ENCODE measurements at regions not wholly inside any gene's neighbourhood (a gene's known extent, or its start where the extent isn't known, plus 50 kb on each side); places are given as distances from the start of the nearest gene placed in this dataset.

- Mint-ChIP-seq H3K9me3 (ENCODE audit: low read depth) (no peaks in the 10 kb centered on the region), H3K36me3 (no peaks in the 10 kb centered on the region), H3K4me3 (no peak overlapping the region), H3K27me3 (no peaks in the 10 kb centered on the region), H3K4me1 (no peaks in the 10 kb centered on the region), H3K27ac (no peak overlapping the region)
- DNase-seq (no peak), ATAC-seq (no peak)
- CTCF ChIA-PET, result no interaction called here
These were observed 212.8 kb upstream of the SOX11 start for GRCh38 chr2:5479265-5479928.

DNA sequence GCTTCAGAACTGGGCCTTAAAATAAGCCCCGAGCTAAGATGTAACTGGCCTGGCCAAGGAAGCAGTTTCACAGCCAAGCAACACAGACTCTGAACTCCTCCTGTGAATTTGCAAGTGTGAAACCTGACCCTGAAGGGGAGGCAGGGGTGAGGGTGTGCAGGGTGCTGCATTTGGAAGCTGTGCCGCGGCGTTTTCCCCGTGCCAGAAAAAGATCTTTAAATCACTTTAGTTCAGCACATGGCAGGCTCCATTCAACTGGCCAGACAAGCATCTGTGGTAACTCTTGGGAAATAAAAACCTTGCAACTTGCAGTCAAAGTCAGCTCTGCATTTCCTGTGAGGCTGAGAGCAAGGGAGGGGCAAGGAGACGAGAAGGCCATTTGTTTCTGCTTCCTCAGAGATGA, 209.3 kb upstream of the SOX11 start:
- ATAC-seq, result no peak
- no peak overlapping the region for H3K4me3 Mint-ChIP-seq
- H3K27me3 Mint-ChIP-seq, result no peaks in the 10 kb centered on the region

GRCh38 chr2:5484868-5485267, 207.3 kb upstream of the SOX11 start:
- no peaks in the 10 kb centered on the region for H3K4me1 Mint-ChIP-seq
- no peak overlapping the region for H3K4me3 Mint-ChIP-seq
- no peak overlapping the region for H3K27ac Mint-ChIP-seq
- no peaks in the 10 kb centered on the region for H3K27me3 Mint-ChIP-seq
- H3K9me3 Mint-ChIP-seq (ENCODE audit: low read depth), result no peaks in the 10 kb centered on the region
- no peaks in the 10 kb centered on the region for H3K36me3 Mint-ChIP-seq
- DNase-seq, result no peak
- no peak for ATAC-seq
- CTCF ChIA-PET, result no interaction called here

More for the DNA sequence above, 209.3 kb upstream of the SOX11 start:
- Mint-ChIP-seq H3K9me3 (ENCODE audit: low read depth) (no peaks in the 10 kb centered on the region), H3K27ac (no peak overlapping the region), H3K4me1 (no peaks in the 10 kb centered on the region), H3K36me3 (no peaks in the 10 kb centered on the region)
- CTCF ChIA-PET, result no interaction called here
- no peak for DNase-seq

- no peak overlapping the region for H3K4me3 Mint-ChIP-seq
- no peak for ATAC-seq
- H3K27me3 Mint-ChIP-seq, result no peaks in the 10 kb centered on the region
- H3K36me3 Mint-ChIP-seq, result no peaks in the 10 kb centered on the region
- CTCF ChIA-PET, result no interaction called here
- peaks cover 2% of the 10 kb centered on the region for H3K9me3 Mint-ChIP-seq (ENCODE audit: low read depth)
- H3K27ac Mint-ChIP-seq, result no peak overlapping the region
- H3K4me1 Mint-ChIP-seq, result no peaks in the 10 kb centered on the region
- DNase-seq, result no peak
These were observed 200.7 kb upstream of the SOX11 start for GRCh38 chr2:5491523-5491922.

GRCh38 chr2:5493256-5493655, 198.9 kb upstream of the SOX11 start:
- CTCF ChIA-PET, result no interaction called here
- Mint-ChIP-seq H3K4me3 (no peak overlapping the region), H3K27ac (no peak overlapping the region), H3K4me1 (no peaks in the 10 kb centered on the region), H3K9me3 (ENCODE audit: low read depth) (peaks cover 2% of the 10 kb centered on the region), H3K27me3 (no peaks in the 10 kb centered on the region), H3K36me3 (no peaks in the 10 kb centered on the region)
- DNase-seq (no peak), ATAC-seq (no peak)

DNA sequence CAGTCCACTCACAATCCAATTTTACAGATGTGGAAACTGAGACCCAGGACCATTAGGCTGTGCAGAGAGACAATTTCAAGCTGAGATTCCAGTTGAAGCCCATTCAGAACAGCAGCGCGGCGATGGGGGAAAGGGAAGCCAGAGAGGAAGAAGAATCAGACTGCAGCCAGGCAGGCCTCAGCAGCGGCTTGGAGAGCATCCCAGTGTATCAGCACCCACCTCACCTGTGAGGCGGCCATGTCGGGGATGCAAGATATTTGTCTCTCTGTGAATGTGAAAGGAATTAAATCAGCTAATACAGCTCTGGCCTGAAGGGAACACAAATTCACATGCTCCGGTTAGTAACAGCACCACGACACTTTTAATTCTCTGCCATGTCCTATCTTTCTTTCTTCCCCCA, 198.0 kb upstream of the SOX11 start:
- Mint-ChIP-seq H3K36me3 (no peaks in the 10 kb centered on the region), H3K27me3 (no peaks in the 10 kb centered on the region), H3K4me1 (no peaks in the 10 kb centered on the region), H3K4me3 (no peak overlapping the region), H3K9me3 (ENCODE audit: low read depth) (peaks cover 2% of the 10 kb centered on the region), H3K27ac (no peak overlapping the region)
- DNase-seq, result no peak
- CTCF ChIA-PET, result no interaction called here
- ATAC-seq, result no peak

DNA sequence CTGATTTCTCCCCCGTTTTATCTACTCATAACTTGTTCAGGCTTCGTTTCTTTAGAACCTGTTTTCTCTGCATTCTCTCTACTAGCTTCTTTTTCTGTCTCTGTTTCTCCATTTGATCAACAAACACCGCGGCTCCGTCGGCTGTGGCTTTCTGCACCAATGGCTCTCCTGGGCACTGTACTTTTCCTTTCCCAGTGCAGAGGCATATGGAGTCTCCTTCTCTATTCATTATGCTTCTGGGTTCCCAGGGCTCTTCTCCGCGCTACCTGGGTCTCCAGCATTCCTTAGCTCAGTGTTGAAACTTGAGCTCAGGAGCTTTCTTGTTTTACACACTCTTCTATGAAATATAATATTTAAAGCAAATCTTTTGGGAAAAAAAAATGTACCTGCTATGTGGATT, 196.6 kb upstream of the SOX11 start:
- ATAC-seq, result no peak
- no peak for DNase-seq
- Mint-ChIP-seq H3K36me3 (no peaks in the 10 kb centered on the region), H3K4me3 (no peak overlapping the region), H3K27me3 (no peaks in the 10 kb centered on the region), H3K27ac (no peak overlapping the region), H3K4me1 (no peaks in the 10 kb centered on the region), H3K9me3 (ENCODE audit: low read depth) (peaks cover 2% of the 10 kb centered on the region)
- CTCF ChIA-PET, result no interaction called here

DNA sequence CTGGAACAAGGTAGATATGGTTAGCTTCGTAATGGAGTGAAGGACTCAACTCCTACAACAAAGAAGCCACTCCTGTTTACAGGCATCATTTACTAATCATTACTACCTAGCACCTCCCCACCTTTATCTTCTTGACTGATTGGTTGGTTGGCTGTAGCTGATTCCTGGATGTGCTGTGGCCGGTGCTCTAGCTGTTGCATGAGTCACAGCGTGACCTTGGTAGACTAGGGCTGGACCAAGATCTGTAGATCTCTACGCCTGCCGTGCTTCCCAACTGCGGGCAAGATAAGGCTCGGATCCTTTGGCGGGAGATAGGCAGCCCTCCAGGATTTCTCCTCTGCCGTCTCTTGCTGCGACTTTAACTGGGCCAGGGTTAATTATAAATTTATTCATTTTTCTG, 194.3 kb upstream of the SOX11 start:
- H3K4me3 Mint-ChIP-seq, result no peak overlapping the region
- no peaks in the 10 kb centered on the region for H3K4me1 Mint-ChIP-seq
- H3K9me3 Mint-ChIP-seq (ENCODE audit: low read depth), result peaks cover 2% of the 10 kb centered on the region
- ATAC-seq (no peak), DNase-seq (no peak)
- no peaks in the 10 kb centered on the region for H3K27me3 Mint-ChIP-seq
- no peak overlapping the region for H3K27ac Mint-ChIP-seq
- H3K36me3 Mint-ChIP-seq, result no peaks in the 10 kb centered on the region
- CTCF ChIA-PET, result no interaction called here

DNA sequence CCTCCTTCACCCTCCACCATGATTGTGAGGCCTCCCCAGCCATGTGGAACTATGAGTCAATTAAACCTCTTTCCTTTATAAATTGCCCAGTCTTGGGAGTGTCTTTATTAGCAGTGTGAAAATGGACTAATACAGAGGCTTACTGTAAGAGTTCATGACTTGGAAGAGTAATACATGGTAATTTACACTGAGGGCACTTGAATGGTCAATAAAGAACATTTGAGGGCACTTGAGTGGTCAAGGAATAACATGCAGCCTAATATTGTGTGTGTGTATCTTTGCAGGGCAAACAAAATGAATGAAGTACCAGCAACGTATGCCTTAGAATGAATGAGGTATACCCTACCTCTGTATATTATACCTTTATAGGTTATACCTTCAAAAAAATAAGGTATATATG, 190.4 kb upstream of the SOX11 start:
- Mint-ChIP-seq H3K4me1 (no peaks in the 10 kb centered on the region), H3K4me3 (no peak overlapping the region), H3K9me3 (ENCODE audit: low read depth) (no peaks in the 10 kb centered on the region), H3K36me3 (no peaks in the 10 kb centered on the region), H3K27me3 (no peaks in the 10 kb centered on the region), H3K27ac (no peak overlapping the region)
- no peak for DNase-seq
- ATAC-seq, result no peak
- CTCF ChIA-PET, result no interaction called here

DNA sequence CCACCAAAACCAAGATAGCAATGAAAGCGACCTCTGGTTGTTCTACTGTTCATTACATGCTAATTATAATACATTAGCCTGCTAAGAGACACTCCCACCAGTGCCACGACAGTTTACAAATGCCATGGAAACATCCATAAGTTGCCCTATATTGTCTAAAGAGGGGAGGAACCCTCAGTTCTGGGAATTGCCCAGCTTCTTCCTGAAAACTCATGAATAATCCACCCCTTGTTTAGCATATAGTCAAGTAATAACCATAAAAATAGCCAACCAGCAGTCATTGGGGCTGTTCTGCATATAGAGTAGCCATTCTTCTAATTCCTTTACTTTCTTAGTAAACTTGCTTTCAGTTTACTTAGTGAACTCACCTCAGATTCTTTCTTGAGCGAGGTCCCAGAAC, 189.8 kb upstream of the SOX11 start:
- no peak for ATAC-seq
- Mint-ChIP-seq H3K4me1 (no peaks in the 10 kb centered on the region), H3K4me3 (no peak overlapping the region), H3K27me3 (no peaks in the 10 kb centered on the region), H3K27ac (no peak overlapping the region), H3K9me3 (ENCODE audit: low read depth) (no peaks in the 10 kb centered on the region), H3K36me3 (no peaks in the 10 kb centered on the region)
- no peak for DNase-seq
- CTCF ChIA-PET, result no interaction called here

GRCh38 chr2:5504756-5505155, 187.4 kb upstream of the SOX11 start:
- Mint-ChIP-seq H3K4me1 (no peaks in the 10 kb centered on the region), H3K27ac (no peak overlapping the region)
- CTCF ChIA-PET, result no interaction called here

DNA sequence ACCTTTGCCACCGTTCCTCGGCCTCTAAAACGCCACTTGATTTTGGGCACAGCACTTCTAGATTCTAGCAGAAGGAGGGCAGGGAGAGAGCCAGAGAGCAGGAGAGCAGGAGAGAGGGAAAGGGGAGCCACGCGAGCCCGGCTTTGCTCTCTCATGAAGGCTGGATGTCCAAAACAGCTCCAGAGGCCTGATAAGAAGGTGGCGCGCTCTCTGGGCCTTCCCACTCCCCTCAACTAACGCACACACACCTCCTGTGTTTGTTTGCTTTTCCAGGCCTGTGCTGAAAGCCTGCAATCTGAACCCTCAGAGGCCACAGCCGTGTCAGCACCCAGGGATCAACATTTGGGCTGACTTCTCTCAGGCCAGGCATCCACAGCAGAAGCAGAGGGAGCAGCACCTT, 184.8 kb upstream of the SOX11 start:
- no peak for DNase-seq
- no peaks in the 10 kb centered on the region for H3K27me3 Mint-ChIP-seq
- no peak overlapping the region for H3K27ac Mint-ChIP-seq
- no peak overlapping the region for H3K4me3 Mint-ChIP-seq
- H3K9me3 Mint-ChIP-seq (ENCODE audit: low read depth), result no peaks in the 10 kb centered on the region
- no peaks in the 10 kb centered on the region for H3K4me1 Mint-ChIP-seq
- no peaks in the 10 kb centered on the region for H3K36me3 Mint-ChIP-seq
- no peak for ATAC-seq
- CTCF ChIA-PET, result no interaction called here

More at GRCh38 chr2:5504756-5505155, 187.4 kb upstream of the SOX11 start:
- Mint-ChIP-seq H3K9me3 (ENCODE audit: low read depth) (no peaks in the 10 kb centered on the region), H3K27me3 (no peaks in the 10 kb centered on the region), H3K4me3 (no peak overlapping the region), H3K36me3 (no peaks in the 10 kb centered on the region)
- ATAC-seq (no peak), DNase-seq (no peak)

DNA sequence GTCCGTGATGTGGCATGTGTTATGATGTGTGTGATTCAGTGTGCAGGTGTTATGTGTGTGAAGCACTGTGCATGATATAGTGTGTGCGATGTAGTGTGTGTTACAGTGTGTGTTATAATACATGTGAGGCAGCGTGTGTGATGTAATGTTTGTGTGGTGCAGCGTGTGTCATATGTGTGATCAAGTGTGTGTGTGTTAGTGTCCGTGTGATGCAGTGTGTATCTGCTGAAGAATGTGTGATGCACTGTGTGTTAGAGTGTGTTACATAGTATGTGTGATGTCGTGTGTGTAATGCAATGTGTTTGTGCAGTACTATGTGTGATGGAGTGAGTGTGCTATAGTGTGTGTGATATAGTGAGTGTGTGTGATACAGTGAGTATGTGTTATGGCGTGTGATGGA, 182.8 kb upstream of the SOX11 start:
- Mint-ChIP-seq H3K27me3 (no peaks in the 10 kb centered on the region), H3K4me1 (no peaks in the 10 kb centered on the region), H3K27ac (no peak overlapping the region), H3K36me3 (no peaks in the 10 kb centered on the region), H3K4me3 (no peak overlapping the region), H3K9me3 (ENCODE audit: low read depth) (no peaks in the 10 kb centered on the region)
- DNase-seq (no peak), ATAC-seq (no peak)
- CTCF ChIA-PET, result no interaction called here

DNA sequence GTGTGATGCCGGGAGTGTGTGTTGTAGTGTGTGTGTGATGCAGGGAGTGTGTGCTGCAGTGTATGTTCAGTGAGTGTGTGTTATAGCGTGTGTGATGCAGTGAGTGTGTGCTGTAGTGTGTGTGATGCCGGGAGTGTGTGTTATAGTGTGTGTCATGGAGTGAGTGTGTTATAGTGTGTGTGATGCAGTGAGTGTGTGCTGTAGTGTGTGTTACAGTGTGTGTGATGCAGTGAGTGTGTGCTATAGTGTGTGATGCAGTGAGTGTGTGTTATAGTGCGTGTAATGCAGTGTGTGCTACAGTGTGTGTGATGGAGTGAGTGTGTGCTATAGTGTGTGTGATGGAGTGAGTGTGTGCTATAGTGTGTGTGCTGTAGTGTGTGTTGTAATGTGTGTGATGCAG, 182.1 kb upstream of the SOX11 start:
- Mint-ChIP-seq H3K27ac (no peak overlapping the region), H3K4me3 (no peak overlapping the region), H3K4me1 (no peaks in the 10 kb centered on the region), H3K36me3 (no peaks in the 10 kb centered on the region), H3K27me3 (no peaks in the 10 kb centered on the region), H3K9me3 (ENCODE audit: low read depth) (no peaks in the 10 kb centered on the region)
- DNase-seq, result no peak
- CTCF ChIA-PET, result no interaction called here
- no peak for ATAC-seq

DNA sequence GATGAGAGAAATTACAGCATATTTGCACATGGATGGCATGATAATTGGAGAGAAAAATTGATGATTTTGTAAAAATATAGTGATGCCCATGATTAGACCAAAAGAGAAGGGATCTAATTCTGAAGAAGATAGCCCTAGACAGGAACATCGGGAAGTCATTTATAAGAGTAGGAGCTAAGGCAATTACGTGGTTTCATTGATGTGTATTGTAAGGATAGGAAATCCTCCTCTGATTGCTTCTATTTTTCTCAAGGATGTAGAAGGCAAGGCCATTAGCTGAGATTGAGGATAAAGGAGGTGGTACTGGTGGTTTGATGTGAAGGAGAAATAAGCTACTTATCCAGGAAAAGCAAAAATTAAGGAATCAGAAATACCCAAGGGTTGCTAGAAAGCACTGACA, 176.5 kb upstream of the SOX11 start:
- Mint-ChIP-seq H3K4me3 (no peak overlapping the region), H3K27ac (no peak overlapping the region), H3K27me3 (no peaks in the 10 kb centered on the region), H3K9me3 (ENCODE audit: low read depth) (no peaks in the 10 kb centered on the region), H3K36me3 (no peaks in the 10 kb centered on the region), H3K4me1 (no peaks in the 10 kb centered on the region)
- CTCF ChIA-PET, result no interaction called here
- DNase-seq, result no peak
- no peak for ATAC-seq
